GM06990 (cell line): ENCODE measurements at regions not wholly inside any gene's neighbourhood (a gene's known extent, or its start where the extent isn't known, plus 50 kb on each side); places are given as distances from the start of the nearest gene placed in this dataset.

Experiments
- DNase-seq: peaks from one replicate; pipeline ENCODE4 v3.0.0-alpha.2; 2011; ENCODE audit not compliant: insufficient read length; ENCODE audit errors: extremely low read depth
- H3K27me3 ChIP-seq: replicated peaks from 2 replicates; pipeline ENCODE4 v1.6.0; 2011; ENCODE audit warnings: low read length; ENCODE audit not compliant: control insufficient read depth, insufficient read depth
- H3K36me3 ChIP-seq: 2 replicates; pipeline ENCODE4 v1.5.1; 2011; ENCODE audit warnings: low read length; ENCODE audit not compliant: control insufficient read depth, insufficient read depth
- H3K4me3 ChIP-seq: replicated peaks from 2 replicates; pipeline ENCODE4 v1.5.1; 2011; ENCODE audit warnings: low read depth, mild to moderate bottlenecking, control low read depth, low read length
- CTCF ChIP-seq: IDR thresholded peaks from 2 replicates; pipeline ENCODE4 v1.5.1; 2011; ENCODE audit warnings: low read length, control low read depth, mild to moderate bottlenecking, inconsistent platforms; ENCODE audit not compliant: insufficient read depth, poor library complexity, severe bottlenecking

- Histone ChIP-seq H3K4me3 (no peak overlapping the region), H3K36me3 (no peaks in the 10 kb centered on the region), H3K27me3 (no peaks in the 10 kb centered on the region)
- no peak for TF ChIP-seq CTCF
- DNase-seq, result no peak
Measured at GRCh38 chr3:102577082-102577789, 142.4 kb downstream of the ZPLD1 start.

- TF ChIP-seq CTCF, result no peak
- DNase-seq, result no peak
- no peaks in the 10 kb centered on the region for H3K27me3 ChIP-seq
- H3K36me3 ChIP-seq, result no peaks in the 10 kb centered on the region
- no peak overlapping the region for H3K4me3 ChIP-seq
Measured at GRCh38 chr3:102580760-102581159, 145.9 kb downstream of the ZPLD1 start.

GRCh38 chr3:102586485-102586884, 151.7 kb downstream of the ZPLD1 start:
- TF ChIP-seq CTCF, result no peak
- H3K4me3 ChIP-seq, result no peak overlapping the region
- no peaks in the 10 kb centered on the region for H3K27me3 ChIP-seq
- no peaks in the 10 kb centered on the region for H3K36me3 ChIP-seq
- no peak for DNase-seq

- no peaks in the 10 kb centered on the region for H3K36me3 ChIP-seq
- no peak for DNase-seq
- H3K27me3 ChIP-seq, result no peaks in the 10 kb centered on the region
- TF ChIP-seq CTCF, result no peak
- H3K4me3 ChIP-seq, result no peak overlapping the region
Measured at GRCh38 chr3:102593812-102594602, 159.2 kb downstream of the ZPLD1 start.

GRCh38 chr3:102595057-102595456, 160.2 kb downstream of the ZPLD1 start:
- no peak for TF ChIP-seq CTCF
- no peak for DNase-seq
- Histone ChIP-seq H3K36me3 (no peaks in the 10 kb centered on the region), H3K27me3 (no peaks in the 10 kb centered on the region), H3K4me3 (no peak overlapping the region)
